ENCODE measurements at regions not wholly inside any gene's neighbourhood (a gene's known extent, or its start where the extent isn't known, plus 50 kb on each side); places are given as distances from the start of the nearest gene placed in this dataset.

GRCh38 chr3:152641198-152641597 lies 193.7 kb upstream of the P2RY1 start:
- no peak for TF ChIP-seq CTCF (IDR thresholded peaks at IDR 0.05)
- no peak for TF ChIP-seq POLR2A (IDR thresholded peaks at IDR 0.05)
- no peak for TF ChIP-seq EP300 (IDR thresholded peaks at IDR 0.05)
